ENCODE measurements at regions not wholly inside any gene's neighbourhood (a gene's known extent, or its start where the extent isn't known, plus 50 kb on each side); places are given as distances from the start of the nearest gene placed in this dataset.

DNA sequence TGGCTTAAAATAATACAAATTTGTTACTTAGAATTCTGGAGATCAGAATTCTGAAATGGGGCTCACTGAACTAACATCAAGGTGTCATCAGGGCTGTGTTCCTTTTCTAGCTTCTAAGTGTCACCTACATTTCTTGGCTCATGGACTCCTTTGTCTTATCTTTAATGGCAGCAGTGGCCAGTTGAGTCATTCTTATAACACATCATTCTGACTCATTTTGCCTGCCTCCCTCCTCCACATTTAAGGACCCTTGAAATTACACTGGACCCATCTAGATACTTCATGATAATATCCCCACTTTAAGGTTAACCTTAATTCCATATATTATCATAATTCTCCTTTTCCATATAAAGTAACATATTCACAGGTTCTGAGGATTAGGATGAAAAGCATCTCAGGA lies 215.9 kb downstream of the GUCY2F start:
- Mint-ChIP-seq H3K4me3 (no peak overlapping the region), H3K9me3 (no peaks in the 10 kb centered on the region), H3K4me1 (no peaks in the 10 kb centered on the region), H3K27ac (no peak overlapping the region), H3K36me3 (ENCODE audit: low read depth) (no peaks in the 10 kb centered on the region), H3K27me3 (ENCODE audit: low read depth, poor library complexity) (no peaks in the 10 kb centered on the region)
- no peak for DNase-seq
- TF ChIP-seq, protein P1, sequence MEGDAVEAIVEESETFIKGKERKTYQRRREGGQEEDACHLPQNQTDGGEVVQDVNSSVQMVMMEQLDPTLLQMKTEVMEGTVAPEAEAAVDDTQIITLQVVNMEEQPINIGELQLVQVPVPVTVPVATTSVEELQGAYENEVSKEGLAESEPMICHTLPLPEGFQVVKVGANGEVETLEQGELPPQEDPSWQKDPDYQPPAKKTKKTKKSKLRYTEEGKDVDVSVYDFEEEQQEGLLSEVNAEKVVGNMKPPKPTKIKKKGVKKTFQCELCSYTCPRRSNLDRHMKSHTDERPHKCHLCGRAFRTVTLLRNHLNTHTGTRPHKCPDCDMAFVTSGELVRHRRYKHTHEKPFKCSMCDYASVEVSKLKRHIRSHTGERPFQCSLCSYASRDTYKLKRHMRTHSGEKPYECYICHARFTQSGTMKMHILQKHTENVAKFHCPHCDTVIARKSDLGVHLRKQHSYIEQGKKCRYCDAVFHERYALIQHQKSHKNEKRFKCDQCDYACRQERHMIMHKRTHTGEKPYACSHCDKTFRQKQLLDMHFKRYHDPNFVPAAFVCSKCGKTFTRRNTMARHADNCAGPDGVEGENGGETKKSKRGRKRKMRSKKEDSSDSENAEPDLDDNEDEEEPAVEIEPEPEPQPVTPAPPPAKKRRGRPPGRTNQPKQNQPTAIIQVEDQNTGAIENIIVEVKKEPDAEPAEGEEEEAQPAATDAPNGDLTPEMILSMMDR (IDR thresholded peaks at IDR 0.05): no peak

DNA sequence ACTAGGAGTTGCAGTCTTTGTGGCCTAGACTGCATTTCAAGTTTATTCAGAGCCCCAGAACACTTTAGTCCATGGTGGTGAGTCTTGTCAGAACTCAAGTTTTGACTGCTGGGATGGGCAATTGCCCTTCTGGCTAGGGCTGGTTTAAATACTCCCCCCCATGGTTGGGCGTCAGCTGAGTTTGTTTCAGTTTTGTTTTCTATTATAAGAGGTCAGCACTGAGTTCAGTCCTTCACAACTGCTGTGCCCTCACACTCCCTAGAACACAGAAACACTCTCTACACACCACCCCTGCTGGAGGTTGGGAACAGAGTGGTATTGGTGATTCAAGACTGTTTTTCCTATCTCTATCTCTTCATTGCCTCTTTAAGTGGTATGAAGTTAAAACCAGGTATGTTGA lies 217.0 kb downstream of the GUCY2F start:
- Mint-ChIP-seq H3K36me3 (ENCODE audit: low read depth) (no peaks in the 10 kb centered on the region), H3K27ac (no peak overlapping the region), H3K9me3 (no peaks in the 10 kb centered on the region), H3K4me3 (no peak overlapping the region), H3K4me1 (no peaks in the 10 kb centered on the region), H3K27me3 (ENCODE audit: low read depth, poor library complexity) (no peaks in the 10 kb centered on the region)
- no peak for DNase-seq
- TF ChIP-seq, protein P1 (IDR thresholded peaks at IDR 0.05): no peak

DNA sequence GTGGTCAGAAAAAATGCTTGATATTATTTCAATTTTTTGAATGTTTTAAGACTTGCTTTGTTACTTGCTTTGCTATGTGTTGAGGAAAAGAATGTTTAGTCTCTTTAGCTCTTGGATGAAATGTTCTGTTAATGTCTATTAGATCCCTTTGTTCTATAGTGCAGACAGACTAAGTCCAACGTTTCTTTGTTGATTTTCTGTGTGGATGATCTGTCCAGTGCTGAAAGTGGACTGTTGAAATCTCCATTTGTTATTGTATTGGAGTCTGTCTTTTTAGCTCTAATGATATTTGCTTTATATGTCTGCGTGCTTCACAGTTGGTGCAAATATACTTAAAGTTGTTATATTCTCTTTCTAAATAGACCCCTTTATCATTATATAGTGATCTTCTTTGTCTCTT lies 220.6 kb downstream of the GUCY2F start:
- no peak for DNase-seq
- TF ChIP-seq, protein P1 (IDR thresholded peaks at IDR 0.05): no peak
- H3K9me3 Mint-ChIP-seq: no peaks in the 10 kb centered on the region
- no peak overlapping the region for H3K4me3 Mint-ChIP-seq
- no peak overlapping the region for H3K27ac Mint-ChIP-seq
- no peaks in the 10 kb centered on the region for H3K27me3 Mint-ChIP-seq (ENCODE audit: low read depth, poor library complexity)
- H3K4me1 Mint-ChIP-seq: no peaks in the 10 kb centered on the region
- H3K36me3 Mint-ChIP-seq (ENCODE audit: low read depth): no peaks in the 10 kb centered on the region

DNA sequence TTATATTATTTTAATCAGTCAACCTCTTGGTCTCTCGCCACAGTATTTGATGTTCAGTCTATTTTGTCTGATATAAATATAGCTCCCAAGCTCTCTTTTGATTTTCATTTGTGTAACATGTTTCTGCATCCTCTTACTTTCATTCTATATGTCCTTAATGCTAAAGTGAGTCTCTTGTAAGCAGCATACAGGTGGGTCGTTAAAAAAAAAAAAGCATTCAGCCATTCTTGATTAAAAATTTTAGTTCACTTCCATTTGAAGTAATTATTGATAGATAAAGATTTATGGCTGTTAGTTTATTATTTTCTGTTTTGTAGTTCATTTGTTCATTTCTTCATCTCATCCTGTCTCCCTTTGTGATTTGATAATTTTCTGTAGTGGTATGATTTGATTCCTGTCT lies 229.1 kb downstream of the GUCY2F start:
- no peak for DNase-seq
- Mint-ChIP-seq H3K27ac (no peak overlapping the region), H3K4me3 (no peak overlapping the region), H3K27me3 (ENCODE audit: low read depth, poor library complexity) (no peaks in the 10 kb centered on the region), H3K9me3 (peaks cover 38% of the 10 kb centered on the region), H3K36me3 (ENCODE audit: low read depth) (no peaks in the 10 kb centered on the region), H3K4me1 (no peaks in the 10 kb centered on the region)
- TF ChIP-seq, protein P1 (IDR thresholded peaks at IDR 0.05): no peak

DNA sequence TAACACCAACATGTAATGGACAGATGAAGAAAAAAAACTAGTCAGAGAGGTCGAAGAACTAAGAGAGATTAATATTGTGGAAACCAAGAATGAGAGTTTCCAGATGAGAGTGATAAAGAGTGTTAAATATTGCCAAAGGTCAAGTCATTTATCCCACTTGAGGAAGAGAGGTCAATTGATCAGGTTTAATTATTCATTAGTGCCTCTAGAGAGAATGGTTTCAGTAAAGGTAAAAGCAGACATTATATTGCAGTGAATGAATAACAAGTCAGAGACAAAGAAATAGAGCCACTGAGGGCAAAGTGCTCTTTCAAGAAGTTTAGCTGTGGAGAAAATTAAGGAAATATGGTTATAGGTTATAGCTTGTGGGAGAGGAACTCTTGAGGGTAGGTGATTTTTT lies 263.1 kb downstream of the GUCY2F start:
- no peak for DNase-seq
- no peaks in the 10 kb centered on the region for H3K27me3 Mint-ChIP-seq (ENCODE audit: low read depth, poor library complexity)
- H3K9me3 Mint-ChIP-seq: peaks cover 13% of the 10 kb centered on the region
- TF ChIP-seq, protein P1 (IDR thresholded peaks at IDR 0.05): no peak
- H3K4me3 Mint-ChIP-seq: no peak overlapping the region
- H3K36me3 Mint-ChIP-seq (ENCODE audit: low read depth): peaks cover 2% of the 10 kb centered on the region
- H3K4me1 Mint-ChIP-seq: no peaks in the 10 kb centered on the region
- no peak overlapping the region for H3K27ac Mint-ChIP-seq

DNA sequence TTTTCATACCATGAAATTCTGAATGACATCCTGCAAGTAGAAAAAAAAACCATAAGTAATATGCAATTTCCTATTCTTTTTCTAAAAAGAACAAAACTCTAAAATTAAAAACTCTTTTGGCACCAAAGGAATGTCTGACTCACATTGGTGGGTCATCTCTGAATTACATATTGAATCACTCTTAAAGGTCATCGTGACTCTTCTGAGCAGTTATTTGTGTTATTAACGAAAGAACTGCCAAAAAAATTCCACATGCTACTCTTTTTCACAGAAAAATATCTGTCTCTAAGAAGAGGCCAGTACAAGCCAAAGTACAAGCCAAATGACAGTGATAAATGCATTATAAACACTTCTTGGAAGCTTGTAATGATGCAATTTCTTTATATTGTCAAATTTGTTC lies 282.2 kb downstream of the GUCY2F start:
- H3K27ac Mint-ChIP-seq: no peak overlapping the region
- no peaks in the 10 kb centered on the region for H3K4me1 Mint-ChIP-seq
- TF ChIP-seq, protein P1 (IDR thresholded peaks at IDR 0.05): no peak
- peaks cover 22% of the 10 kb centered on the region for H3K9me3 Mint-ChIP-seq
- H3K27me3 Mint-ChIP-seq (ENCODE audit: low read depth, poor library complexity): no peaks in the 10 kb centered on the region
- H3K4me3 Mint-ChIP-seq: no peak overlapping the region
- DNase-seq: no peak
- no peaks in the 10 kb centered on the region for H3K36me3 Mint-ChIP-seq (ENCODE audit: low read depth)
